ENCODE measurements at regions not wholly inside any gene's neighbourhood (a gene's known extent, or its start where the extent isn't known, plus 50 kb on each side); places are given as distances from the start of the nearest gene placed in this dataset.

DNA sequence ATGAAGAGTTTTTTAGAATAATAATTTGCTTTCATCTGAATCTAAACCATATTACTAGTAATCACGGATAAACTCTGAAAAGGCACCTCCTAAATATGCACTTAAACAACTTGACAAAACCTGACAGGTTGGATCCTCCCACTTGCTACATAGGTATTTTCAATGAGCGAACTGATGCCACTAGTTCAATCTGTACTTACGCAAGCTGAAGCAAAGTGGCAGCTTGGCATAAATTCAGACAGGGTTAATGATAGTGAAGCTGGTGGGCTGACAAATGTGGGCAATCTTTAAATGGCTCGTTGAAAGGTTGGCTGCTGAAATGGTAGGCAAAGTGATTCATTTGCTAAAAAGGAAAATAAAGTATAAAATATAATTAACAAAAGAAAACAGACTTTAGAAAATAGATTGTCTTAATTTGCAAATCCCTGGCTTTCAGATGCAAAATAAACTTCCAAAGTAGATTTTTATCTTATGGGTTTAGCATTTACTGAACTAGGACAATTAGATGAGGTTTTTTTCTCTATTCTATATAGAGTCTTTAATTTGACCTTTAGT is 1713.5 kb upstream of the SLC39A10 start:
- ChIA-PET CTCF (no interaction called here), RAD21 (ENCODE audit: unreplicated experiment) (no interaction called here), SMC1A (ENCODE audit: uncharacterized antibody, unreplicated experiment) (interaction anchor here (1.4 kb wide), 1 partner anchor 15 kb away, joined by 4 read pairs; no protein-coding TSS in a partner anchor), POLR2A (interaction anchor here (0.7 kb wide), 1 partner anchor 458 kb away, joined by 3 read pairs; no protein-coding TSS in a partner anchor)
- TF ChIP-seq YBX1 (IDR thresholded peaks at IDR 0.05) (no peak), E2F4 (IDR thresholded peaks at IDR 0.05; ENCODE audit: low read depth, low read length) (no peak), POLR2AphosphoS2 (IDR thresholded peaks at IDR 0.05; ENCODE audit: low read depth, low read length) (no peak), GATAD2B (conservative IDR thresholded peaks at IDR 0.05; ENCODE audit: low read depth) (no peak), MEF2A (IDR thresholded peaks at IDR 0.05; ENCODE audit: insufficient read depth, low read depth, low read length) (no peak), MEF2B (IDR thresholded peaks at IDR 0.05; ENCODE audit: partially characterized antibody, poor library complexity, severe bottlenecking) (no peak), NBN (IDR thresholded peaks at IDR 0.05) (no peak), SREBF1 (IDR thresholded peaks at IDR 0.05; ENCODE audit: low read length) (no peak)
- FAIRE-seq (no peak), DNase-seq (ENCODE audit: low read depth, low spot score) (no peak), ATAC-seq (no peak)
- H3K9ac ChIP-seq (ENCODE audit: control insufficient read depth, insufficient read depth, low read length), result no peak overlapping the region
- H3K4me1 ChIP-seq (ENCODE audit: control insufficient read depth, insufficient read depth, low read length), result no peaks in the 10 kb centered on the region
- WGBS (ENCODE audit: insufficient coverage, insufficient replicate concordance, low lambda C conversion rate, missing lambda C conversion rate), result 69% methylated on average over 4 of the region's 4 CpGs
- no peak overlapping the region for H3K4me3 ChIP-seq
- intact Hi-C loops (cut with micrococcal nuclease; ENCODE audit: unreplicated experiment), result no loop called here
- no peak overlapping the region for H2AFZ ChIP-seq (ENCODE audit: control insufficient read depth, low read depth, low read length)
- no peaks in the 10 kb centered on the region for H3K9me3 ChIP-seq (replicated peaks; ENCODE audit: control insufficient read depth, insufficient read depth, low read length)
- in situ Hi-C loops (cut with MboI), result no loop called here
- no peak overlapping the region for H3K4me2 ChIP-seq (ENCODE audit: control insufficient read depth, insufficient read depth)
- no peaks in the 10 kb centered on the region for H3K27me3 ChIP-seq (replicated peaks in 1 of 2; ENCODE audit: control insufficient read depth in 2 of 2, insufficient read depth in 2 of 2, low read length in 1 of 2)
- no peaks in the 10 kb centered on the region for H3K36me3 ChIP-seq (ENCODE audit: control insufficient read depth in 2 of 2, insufficient read depth in 2 of 2, low read length in 1 of 2)
- H3K27ac ChIP-seq (ENCODE audit: control insufficient read depth, insufficient read depth), result no peak overlapping the region
- no TSS peak for BruUV-seq (replicated peaks)
- no peaks in the 10 kb centered on the region for H3K79me2 ChIP-seq (ENCODE audit: control insufficient read depth, insufficient read depth, low read length)
- H4K20me1 ChIP-seq (ENCODE audit: control insufficient read depth, insufficient read depth), result no peaks in the 10 kb centered on the region

Data from GM12878 (cell line).